Liver (tissue), 8 donors: ENCODE measurements at regions not wholly inside any gene's neighbourhood (a gene's known extent, or its start where the extent isn't known, plus 50 kb on each side); places are given as distances from the start of the nearest gene placed in this dataset.

ENCODE experiments used
- DNase-seq: peaks from one replicate; pipeline ENCODE4 v3.0.0-alpha.2; 2017; ENCODE audit warnings: low spot score
- H3K27ac ChIP-seq, 2 donors: one replicate each; pipeline ENCODE4 v1.7.0; 2013; ENCODE audit warnings: inconsistent platforms in 2 of 2, low read length in 2 of 2, control low read depth in 1 of 2, low read depth in 1 of 2, mild to moderate bottlenecking in 1 of 2
- H3K27me3 ChIP-seq, 4 donors: one replicate each; pipeline versions ENCODE4 v1.6.1 to v1.7.0; 2013; ENCODE audit warnings: low read length in 3 of 4, inconsistent platforms in 1 of 4, mild to moderate bottlenecking in 1 of 4, moderate library complexity in 1 of 4; ENCODE audit not compliant: control insufficient read depth in 4 of 4, insufficient read depth in 4 of 4
- H3K36me3 ChIP-seq, 4 donors: one replicate each; pipeline versions ENCODE4 v1.6.1 to v1.7.0; 2013; ENCODE audit warnings: low read length in 3 of 4, mild to moderate bottlenecking in 3 of 4, low read depth in 1 of 4, moderate library complexity in 1 of 4; ENCODE audit not compliant: control insufficient read depth in 4 of 4, insufficient read depth in 3 of 4
- H3K4me1 ChIP-seq, 4 donors: one replicate each; pipeline versions ENCODE4 v1.6.1 to v1.7.0; 2013; ENCODE audit warnings: low read length in 3 of 4, mild to moderate bottlenecking in 3 of 4, moderate library complexity in 1 of 4; ENCODE audit not compliant: control insufficient read depth in 4 of 4, insufficient read depth in 4 of 4
- H3K4me3 ChIP-seq, 3 donors: one replicate each; pipeline versions ENCODE4 v1.6.1 to v1.7.0; 2013; ENCODE audit warnings: low read length in 3 of 3, control low read depth in 1 of 3, low read depth in 1 of 3, mild to moderate bottlenecking in 1 of 3
- H3K9ac ChIP-seq, 2 donors: one replicate each; pipeline ENCODE4 v1.7.0; 2013; ENCODE audit warnings: low read length in 2 of 2, mild to moderate bottlenecking in 2 of 2, moderate library complexity in 2 of 2, control low read depth in 1 of 2, low read depth in 1 of 2
- H3K9me3 ChIP-seq, 4 donors: one replicate each; pipeline versions ENCODE4 v1.6.1 to v1.7.0; 2013; ENCODE audit warnings: low read length in 3 of 4; ENCODE audit not compliant: control insufficient read depth in 4 of 4
- EGR1 ChIP-seq, 2 donors: IDR thresholded peaks; 2 replicates each; pipeline ENCODE4 v1.6.1; 2016 to 2018; ENCODE audit warnings: antibody characterized with exemption in 2 of 2, low read depth in 2 of 2
- FOXA1 ChIP-seq: IDR thresholded peaks from 2 replicates; pipeline ENCODE4 v1.6.1; 2016; ENCODE audit warnings: antibody characterized with exemption
- FOXA2 ChIP-seq: IDR thresholded peaks from 2 replicates; pipeline ENCODE4 v1.6.1; 2016; ENCODE audit warnings: antibody characterized with exemption
- GABPA ChIP-seq, 2 donors: IDR thresholded peaks in 1 of 2; conservative IDR thresholded peaks in 1 of 2; 2 replicates each; pipeline ENCODE4 v1.6.1; 2016; ENCODE audit warnings: antibody characterized with exemption in 2 of 2, mild to moderate bottlenecking in 1 of 2, moderate library complexity in 1 of 2
- HNF4G ChIP-seq: IDR thresholded peaks from 2 replicates; pipeline ENCODE4 v1.6.1; 2016; ENCODE audit warnings: antibody characterized with exemption
- JUND ChIP-seq, 2 donors: IDR thresholded peaks; 2 replicates each; pipeline ENCODE4 v1.6.1; 2016; ENCODE audit warnings: antibody characterized with exemption in 2 of 2
- NR2F2 ChIP-seq: IDR thresholded peaks from 2 replicates; pipeline ENCODE4 v1.6.1; 2016; ENCODE audit warnings: antibody characterized with exemption
- RAD21 ChIP-seq, 2 donors: IDR thresholded peaks; 2 replicates each; pipeline ENCODE4 v1.6.1; 2016; ENCODE audit warnings: antibody characterized with exemption in 2 of 2, mild to moderate bottlenecking in 2 of 2
- RXRA ChIP-seq, 2 donors: IDR thresholded peaks; 2 replicates each; pipeline ENCODE4 v1.6.1; 2017 to 2018; ENCODE audit warnings: antibody characterized with exemption in 2 of 2, mild to moderate bottlenecking in 1 of 2
- SP1 ChIP-seq: IDR thresholded peaks from 2 replicates; pipeline ENCODE4 v1.6.1; 2018; ENCODE audit warnings: antibody characterized with exemption, mild to moderate bottlenecking
- TAF1 ChIP-seq: conservative IDR thresholded peaks from 2 replicates; pipeline ENCODE4 v1.6.1; 2016; ENCODE audit warnings: antibody characterized with exemption, mild to moderate bottlenecking
- YY1 ChIP-seq: IDR thresholded peaks from 2 replicates; pipeline ENCODE4 v1.6.1; 2016; ENCODE audit warnings: antibody characterized with exemption, mild to moderate bottlenecking
- WGBS: extraction: QIAGEN DNeasy Blood & Tissue Kit; methylation state at CpG from one replicate; pipeline ENCODE4 v1.1.7; 2013; 5-methylcytosine and 5-hydroxymethylcytosine counted together
- TF ChIP-seq, protein P1 (sequence below): IDR thresholded peaks from 2 replicates; pipeline ENCODE4 v1.6.1; 2016; ENCODE audit warnings: antibody characterized with exemption
- TF ChIP-seq, protein P2 (sequence below): fragments of 150-350 bp; IDR thresholded peaks from 2 replicates; pipeline ENCODE4 v1.5.1; 2017; ENCODE audit warnings: improper control_type of control experiment, low read depth, low read length; ENCODE audit not compliant: missing input control
- TF ChIP-seq, protein P3 (sequence below): IDR thresholded peaks from 2 replicates; pipeline ENCODE4 v1.6.1; 2016; ENCODE audit warnings: antibody characterized with exemption
- TF ChIP-seq, protein P4 (sequence below): IDR thresholded peaks from 2 replicates; pipeline ENCODE4 v1.6.1; 2016; ENCODE audit warnings: antibody characterized with exemption
- donor health status: healthy.
- donor health status: healthy.
- donor health status: healthy.
- donor health status: healthy.
- donor health status: healthy.

DNA sequence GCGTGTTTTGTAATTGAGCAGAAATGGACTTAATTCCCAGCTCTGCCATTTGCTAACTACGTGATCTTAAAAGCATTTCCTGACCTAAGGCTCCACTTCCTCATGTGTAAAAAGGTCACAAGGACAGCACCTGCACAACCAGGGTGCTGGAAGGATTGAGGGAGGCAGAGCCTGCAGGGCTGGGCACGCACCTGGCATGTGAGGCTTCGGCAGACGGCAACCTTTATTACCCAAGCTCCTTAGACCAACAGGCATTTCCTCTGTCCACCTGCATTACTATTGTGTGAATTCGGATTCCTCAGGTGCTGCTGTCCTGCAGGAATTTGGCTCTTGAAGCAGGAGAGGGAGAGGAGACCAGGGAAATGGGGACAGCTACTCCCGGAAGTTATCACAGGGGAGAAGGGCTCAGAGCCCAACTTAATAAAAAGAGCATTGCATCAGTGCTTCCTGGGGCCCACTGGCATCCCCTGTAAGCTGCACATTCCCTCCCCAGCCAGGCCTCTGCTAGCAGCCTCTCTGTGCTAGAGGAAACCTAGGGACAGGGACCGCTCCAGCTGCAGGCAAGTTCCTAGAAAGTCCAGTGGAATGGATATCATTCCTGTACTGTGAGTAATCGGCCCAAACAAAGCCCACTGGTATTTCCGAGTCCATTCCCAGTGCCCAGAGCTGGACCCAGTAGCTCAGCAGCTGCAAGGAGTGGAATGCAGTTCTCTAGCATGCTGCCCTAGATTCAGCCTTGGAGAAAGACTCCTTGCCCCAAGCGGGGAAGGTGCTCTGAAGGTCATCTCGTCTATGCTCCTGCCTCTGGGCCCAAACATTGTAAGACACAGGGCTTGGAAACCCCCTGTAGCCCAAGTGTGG is 157.1 kb upstream of the CCND2 start:
- TF ChIP-seq RAD21 (IDR thresholded peaks at IDR 0.05) (no peak), HNF4G (no peak), GABPA (IDR thresholded peaks at IDR 0.05 in 1 of 2, conservative IDR thresholded peaks at IDR 0.05 in 1 of 2) (no peak), SP1 (no peak), EGR1 (IDR thresholded peaks at IDR 0.05; ENCODE audit: low read depth in 2 of 2) (no peak), TAF1 (no peak), NR2F2 (no peak), JUND (IDR thresholded peaks at IDR 0.05) (no peak), YY1 (no peak), FOXA2 (no peak)
- TF ChIP-seq, protein P1, sequence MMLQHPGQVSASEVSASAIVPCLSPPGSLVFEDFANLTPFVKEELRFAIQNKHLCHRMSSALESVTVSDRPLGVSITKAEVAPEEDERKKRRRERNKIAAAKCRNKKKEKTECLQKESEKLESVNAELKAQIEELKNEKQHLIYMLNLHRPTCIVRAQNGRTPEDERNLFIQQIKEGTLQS: no peak
- TF ChIP-seq, protein P2, sequence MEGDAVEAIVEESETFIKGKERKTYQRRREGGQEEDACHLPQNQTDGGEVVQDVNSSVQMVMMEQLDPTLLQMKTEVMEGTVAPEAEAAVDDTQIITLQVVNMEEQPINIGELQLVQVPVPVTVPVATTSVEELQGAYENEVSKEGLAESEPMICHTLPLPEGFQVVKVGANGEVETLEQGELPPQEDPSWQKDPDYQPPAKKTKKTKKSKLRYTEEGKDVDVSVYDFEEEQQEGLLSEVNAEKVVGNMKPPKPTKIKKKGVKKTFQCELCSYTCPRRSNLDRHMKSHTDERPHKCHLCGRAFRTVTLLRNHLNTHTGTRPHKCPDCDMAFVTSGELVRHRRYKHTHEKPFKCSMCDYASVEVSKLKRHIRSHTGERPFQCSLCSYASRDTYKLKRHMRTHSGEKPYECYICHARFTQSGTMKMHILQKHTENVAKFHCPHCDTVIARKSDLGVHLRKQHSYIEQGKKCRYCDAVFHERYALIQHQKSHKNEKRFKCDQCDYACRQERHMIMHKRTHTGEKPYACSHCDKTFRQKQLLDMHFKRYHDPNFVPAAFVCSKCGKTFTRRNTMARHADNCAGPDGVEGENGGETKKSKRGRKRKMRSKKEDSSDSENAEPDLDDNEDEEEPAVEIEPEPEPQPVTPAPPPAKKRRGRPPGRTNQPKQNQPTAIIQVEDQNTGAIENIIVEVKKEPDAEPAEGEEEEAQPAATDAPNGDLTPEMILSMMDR: no peak
- TF ChIP-seq, protein P3, sequence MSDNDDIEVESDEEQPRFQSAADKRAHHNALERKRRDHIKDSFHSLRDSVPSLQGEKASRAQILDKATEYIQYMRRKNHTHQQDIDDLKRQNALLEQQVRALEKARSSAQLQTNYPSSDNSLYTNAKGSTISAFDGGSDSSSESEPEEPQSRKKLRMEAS: no peak
- TF ChIP-seq, protein P4, sequence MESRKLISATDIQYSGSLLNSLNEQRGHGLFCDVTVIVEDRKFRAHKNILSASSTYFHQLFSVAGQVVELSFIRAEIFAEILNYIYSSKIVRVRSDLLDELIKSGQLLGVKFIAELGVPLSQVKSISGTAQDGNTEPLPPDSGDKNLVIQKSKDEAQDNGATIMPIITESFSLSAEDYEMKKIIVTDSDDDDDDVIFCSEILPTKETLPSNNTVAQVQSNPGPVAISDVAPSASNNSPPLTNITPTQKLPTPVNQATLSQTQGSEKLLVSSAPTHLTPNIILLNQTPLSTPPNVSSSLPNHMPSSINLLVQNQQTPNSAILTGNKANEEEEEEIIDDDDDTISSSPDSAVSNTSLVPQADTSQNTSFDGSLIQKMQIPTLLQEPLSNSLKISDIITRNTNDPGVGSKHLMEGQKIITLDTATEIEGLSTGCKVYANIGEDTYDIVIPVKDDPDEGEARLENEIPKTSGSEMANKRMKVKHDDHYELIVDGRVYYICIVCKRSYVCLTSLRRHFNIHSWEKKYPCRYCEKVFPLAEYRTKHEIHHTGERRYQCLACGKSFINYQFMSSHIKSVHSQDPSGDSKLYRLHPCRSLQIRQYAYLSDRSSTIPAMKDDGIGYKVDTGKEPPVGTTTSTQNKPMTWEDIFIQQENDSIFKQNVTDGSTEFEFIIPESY: no peak
- H3K27me3 ChIP-seq: no peaks in the 10 kb centered on the region
- no peaks in the 10 kb centered on the region for H3K36me3 ChIP-seq
- H3K9ac ChIP-seq: no peak overlapping the region
- no peak for DNase-seq
- no peak overlapping the region for H3K4me3 ChIP-seq
- peaks cover 0 to 5% (median 2%) of the 10 kb centered on the region in 4 donors for H3K4me1 ChIP-seq
- H3K9me3 ChIP-seq: no peaks in the 10 kb centered on the region
- no peak overlapping the region for H3K27ac ChIP-seq
- 66% methylated on average over 12 of the region's 12 CpGs for WGBS

DNA sequence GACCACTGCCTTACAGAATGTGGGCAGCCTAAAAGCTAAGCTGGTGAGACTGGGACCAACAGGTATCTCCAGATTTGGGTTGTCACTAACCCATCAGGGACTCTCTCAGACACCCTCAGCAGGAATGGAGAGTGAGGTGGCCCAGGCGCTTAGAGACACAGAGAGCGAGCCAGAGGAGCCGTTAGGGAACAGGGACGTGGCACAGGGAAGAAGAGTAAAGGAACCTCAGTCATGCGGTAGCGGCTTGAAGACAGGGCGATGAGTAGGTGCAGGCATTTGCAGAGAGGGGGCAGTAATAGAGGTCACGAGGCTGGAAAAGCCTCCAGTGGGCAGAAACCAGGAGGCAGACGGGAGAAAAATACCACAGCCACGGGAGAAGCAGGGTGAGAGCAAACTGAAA is 158.0 kb upstream of the CCND2 start:
- peaks cover 0 to 5% (median 2%) of the 10 kb centered on the region in 4 donors for H3K4me1 ChIP-seq
- no peaks in the 10 kb centered on the region for H3K9me3 ChIP-seq
- TF ChIP-seq RAD21 (IDR thresholded peaks at IDR 0.05) (no peak), EGR1 (IDR thresholded peaks at IDR 0.05; ENCODE audit: low read depth in 2 of 2) (no peak), RXRA (IDR thresholded peaks at IDR 0.05) (no peak), HNF4G (no peak), FOXA1 (no peak)
- TF ChIP-seq, protein P3: no peak
- TF ChIP-seq, protein P2: no peak
- H3K9ac ChIP-seq: no peak overlapping the region
- no peak overlapping the region for H3K4me3 ChIP-seq
- WGBS: 46% methylated on average over 10 of the region's 10 CpGs
- no peaks in the 10 kb centered on the region for H3K36me3 ChIP-seq
- no peaks in the 10 kb centered on the region for H3K27me3 ChIP-seq
- DNase-seq: no peak
- no peak overlapping the region for H3K27ac ChIP-seq
